ENCODE measurements at regions not wholly inside any gene's neighbourhood (a gene's known extent, or its start where the extent isn't known, plus 50 kb on each side); places are given as distances from the start of the nearest gene placed in this dataset.
"Not testable (repeated sequence)": the region's sequence is repeated elsewhere in the genome, so short reads cannot be mapped to it uniquely, and the experiment has no call there.

DNA sequence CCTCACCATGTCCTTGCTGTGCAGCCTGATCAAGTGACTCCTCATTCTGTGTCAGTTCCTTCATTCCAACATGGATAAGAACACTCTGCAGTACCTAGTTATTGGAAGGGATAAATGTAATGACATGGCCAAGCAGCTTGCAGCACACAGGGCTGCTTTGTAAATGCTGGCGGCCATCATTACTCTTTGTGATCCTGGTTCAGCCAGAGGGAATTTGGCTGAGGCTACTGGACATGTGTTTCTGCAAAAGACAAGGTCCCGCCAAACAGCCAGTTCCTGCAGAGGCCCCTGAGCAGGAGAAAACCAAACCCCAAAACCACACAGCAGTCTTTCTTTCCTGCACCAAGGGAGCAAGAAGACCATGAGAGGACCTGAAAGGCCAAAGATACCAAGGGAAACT, 495.8 kb downstream of the AJAP1 start:
- DNase-seq (ENCODE audit: low read depth, low spot score): no peak

DNA sequence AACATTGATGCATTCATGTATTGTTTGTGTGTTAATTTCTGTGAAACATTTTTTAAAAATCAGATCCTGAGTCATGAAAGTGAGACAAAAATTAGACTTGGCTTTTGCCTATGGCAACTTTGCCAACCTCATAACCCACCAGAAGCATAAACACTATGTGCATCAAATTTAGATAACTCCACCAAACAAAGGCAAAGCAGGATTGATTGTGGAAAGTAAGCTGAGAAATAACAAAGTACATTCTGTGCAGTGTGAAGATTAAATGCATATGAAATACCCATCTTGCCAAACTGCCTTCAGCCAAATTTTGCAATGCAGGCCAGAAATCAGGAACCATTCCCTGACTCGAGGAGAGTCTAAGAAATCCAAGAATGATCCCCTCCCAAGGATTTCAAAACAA, 493.4 kb downstream of the AJAP1 start:
- no peak for DNase-seq (ENCODE audit: low read depth, low spot score)

DNA sequence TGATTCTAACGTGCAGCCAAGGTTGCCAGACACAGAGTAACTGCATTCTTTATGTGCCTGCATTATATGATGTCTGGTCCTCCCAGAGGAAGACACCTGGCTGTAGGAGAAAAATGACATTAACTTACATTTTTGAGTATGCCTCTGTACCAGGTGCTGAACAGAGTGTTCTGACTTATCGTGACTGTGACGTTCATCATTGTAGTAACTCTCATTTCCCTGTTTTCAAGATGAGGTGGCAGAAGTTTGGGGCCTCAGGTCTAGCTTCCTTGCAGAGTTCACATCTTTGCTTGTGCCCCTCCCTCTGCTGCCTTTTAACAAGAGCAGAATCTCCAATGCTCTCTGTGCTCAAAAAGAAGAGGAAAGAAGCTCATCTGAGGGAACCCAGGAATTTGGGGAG, 488.0 kb downstream of the AJAP1 start:
- no peak for DNase-seq (ENCODE audit: low read depth, low spot score)

DNA sequence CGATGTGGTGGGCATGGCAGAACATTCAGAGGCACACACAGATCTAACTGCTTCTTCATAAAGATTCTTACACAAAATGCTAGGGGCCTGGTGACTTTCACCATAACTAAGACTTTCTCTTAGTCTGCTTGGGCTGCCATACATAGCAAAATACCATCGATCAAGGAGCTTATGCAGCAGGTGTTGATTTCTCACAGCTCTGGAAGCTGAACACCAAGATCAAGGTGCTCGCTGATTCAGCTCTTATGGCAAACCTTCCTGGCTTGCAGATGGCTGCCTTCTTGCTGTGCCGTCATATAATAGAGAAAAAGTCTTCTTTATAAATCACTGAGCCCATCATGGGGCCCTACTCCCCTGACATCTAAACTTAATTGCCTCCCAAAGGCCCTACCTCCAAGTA, 487.3 kb downstream of the AJAP1 start:
- DNase-seq (ENCODE audit: low read depth, low spot score): no peak

DNA sequence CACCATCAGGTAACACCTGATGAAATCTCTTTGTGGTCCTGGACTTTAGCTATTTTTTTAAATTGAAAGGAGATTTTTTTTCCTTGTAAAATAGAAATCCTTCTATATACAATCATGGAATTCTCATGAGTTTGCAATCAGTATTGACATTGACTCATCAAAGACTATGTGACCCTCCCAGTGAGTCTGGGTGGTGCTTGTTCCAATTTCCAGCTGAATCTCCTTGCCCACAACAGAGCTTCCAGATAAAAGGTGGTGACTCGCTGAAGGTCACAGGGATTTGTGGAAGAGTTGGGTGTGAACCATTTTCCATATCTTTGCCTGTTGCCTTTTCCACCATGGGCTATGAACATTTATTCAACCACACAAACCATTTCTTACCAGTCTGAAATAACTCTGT, 486.6 kb downstream of the AJAP1 start:
- no peak for DNase-seq (ENCODE audit: low read depth, low spot score)

DNA sequence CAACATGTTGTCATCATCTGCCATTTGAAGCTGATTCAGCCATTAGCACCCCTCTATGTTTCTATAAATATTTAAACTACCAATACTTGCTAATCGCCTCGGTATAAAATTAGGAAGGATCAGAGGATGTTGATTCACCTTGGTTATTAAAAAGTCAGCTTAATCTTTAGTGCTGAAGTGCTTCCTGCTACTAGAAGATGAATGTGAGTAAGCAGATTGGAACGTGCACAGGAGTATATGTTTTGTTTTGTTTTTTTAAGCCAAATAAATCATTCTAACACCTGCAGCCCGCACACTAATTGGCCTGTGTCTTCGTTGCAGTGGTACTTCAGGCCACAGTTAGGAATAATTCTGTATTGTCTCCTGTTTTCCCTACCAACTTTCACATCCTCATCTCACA, 485.7 kb downstream of the AJAP1 start:
- DNase-seq (ENCODE audit: low read depth, low spot score): no peak

DNA sequence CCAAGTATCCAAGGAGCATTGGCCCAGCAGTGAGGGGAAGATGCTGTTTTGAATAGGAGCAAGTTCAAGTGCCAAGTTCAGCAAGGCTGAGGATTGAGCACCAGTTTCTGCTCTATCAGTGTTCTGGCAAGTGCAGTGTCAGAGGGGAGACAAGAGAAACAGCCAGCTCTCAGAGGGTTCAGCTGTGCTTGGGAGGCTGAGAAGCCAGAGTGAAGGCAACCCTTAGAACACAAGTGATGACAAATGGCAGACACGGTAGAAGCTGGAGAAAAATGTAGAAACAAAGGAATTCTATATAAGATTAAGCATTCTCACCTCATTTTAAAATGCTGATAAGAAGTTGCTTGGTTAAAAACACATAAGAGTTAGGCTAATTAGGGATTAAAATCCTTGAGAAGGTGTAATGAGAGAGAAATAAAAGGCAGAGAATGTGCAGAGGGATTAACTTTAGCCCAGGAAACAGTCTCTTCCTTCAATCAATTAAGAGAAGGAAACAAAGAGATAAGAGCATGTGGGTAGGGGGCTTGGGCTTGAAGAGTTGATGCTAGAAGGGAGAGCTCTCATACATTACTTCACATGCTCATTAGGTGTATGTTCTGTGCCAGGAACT, 475.4 kb downstream of the AJAP1 start:
- DNase-seq (ENCODE audit: low read depth, low spot score): no peak

DNA sequence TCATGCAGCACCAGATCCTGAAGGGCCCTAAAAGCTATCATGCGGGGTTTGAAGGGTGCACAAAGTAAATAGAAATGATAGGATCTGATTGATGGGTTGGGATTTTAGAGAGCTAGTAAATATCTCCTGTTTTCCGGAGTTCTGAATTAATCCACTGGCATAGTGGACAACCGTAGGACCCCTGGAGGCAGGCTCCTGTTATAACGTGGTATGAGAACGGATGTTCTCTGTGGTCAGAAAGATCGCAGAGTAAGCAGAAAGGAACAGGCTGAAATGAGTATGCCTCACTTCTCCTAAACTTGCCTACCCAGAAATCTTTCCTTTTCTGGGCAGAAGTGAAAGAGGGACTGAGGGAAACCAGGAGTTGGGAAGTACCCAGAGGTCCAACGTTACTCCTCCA, 470.8 kb downstream of the AJAP1 start:
- DNase-seq (ENCODE audit: low read depth, low spot score): no peak

DNA sequence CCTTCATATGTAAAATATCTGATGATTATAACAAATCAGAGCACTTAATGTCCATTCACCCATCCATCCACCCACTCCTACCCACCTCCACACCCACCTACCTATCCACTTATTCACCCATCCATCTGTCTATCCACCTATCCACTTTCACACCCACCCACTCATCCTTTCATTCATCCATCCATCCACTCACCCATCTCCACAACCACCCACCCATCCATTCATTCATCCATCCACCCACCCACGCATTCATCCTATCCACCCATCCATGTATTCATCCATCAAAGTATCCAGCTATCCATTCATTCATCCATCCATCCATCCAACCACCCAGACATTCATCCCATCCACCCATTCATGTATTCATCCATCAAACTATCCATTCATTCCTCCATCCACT, 466.1 kb downstream of the AJAP1 start:
- no peak for DNase-seq (ENCODE audit: low read depth, low spot score)

DNA sequence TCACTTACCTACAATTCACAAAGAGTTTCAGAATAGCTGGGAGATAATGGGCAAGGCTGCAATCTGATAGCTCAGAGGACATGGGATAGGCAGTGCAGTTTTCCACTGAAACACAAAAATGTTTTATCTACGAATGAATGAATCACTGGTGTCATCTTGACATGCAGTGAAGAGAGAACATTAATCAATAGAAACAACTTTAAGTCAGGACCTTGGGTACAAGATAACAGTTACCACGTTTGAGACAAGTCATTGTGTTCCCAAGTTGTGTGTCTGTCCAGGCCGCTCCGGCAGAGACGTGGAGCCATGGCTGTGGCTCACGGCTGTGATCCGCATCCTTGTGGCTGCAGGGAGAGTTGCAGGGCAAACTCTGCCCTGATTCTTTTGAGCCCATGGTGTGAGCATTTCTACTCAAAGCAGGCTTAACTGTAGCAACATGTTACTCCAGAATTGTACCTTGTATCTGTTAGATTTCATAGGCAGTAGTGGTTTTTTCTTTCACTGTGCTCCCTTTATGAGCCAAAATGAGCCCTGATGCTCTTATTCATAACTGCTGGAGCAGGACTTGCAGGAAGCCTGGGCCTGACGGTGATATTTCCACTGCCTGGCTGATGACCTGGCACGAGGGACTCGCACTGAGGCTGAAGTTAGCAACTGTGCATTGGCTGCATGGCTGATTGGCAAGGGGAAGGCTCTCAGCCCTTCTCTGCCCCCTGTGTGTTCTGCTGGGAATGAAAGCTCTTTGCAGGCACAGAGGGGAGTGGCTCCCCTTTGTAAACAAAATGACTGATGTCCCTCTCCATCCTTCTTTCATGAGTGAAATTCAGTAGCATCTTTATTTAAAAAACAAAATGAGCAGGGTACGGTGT, 465.2 kb downstream of the AJAP1 start:
- no peak for DNase-seq (ENCODE audit: low read depth, low spot score)

DNA sequence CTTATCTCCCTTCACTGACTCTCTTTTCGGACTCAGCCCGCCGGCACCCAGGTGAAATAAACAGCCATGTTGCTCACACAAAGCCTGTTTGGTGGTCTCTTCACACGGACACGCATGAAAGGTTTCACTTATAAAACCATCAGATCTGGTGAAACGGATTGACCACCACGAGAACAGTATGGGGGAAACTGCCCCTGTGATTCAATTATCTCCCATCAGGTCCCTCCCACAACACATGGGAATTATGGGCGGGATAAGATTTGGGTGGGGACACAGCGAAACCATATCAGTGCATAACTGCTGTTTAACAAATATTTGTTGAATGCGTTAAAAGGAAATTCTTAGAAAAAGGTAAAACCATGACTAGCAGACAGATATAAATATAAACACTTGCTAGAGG, 464.4 kb downstream of the AJAP1 start:
- DNase-seq (ENCODE audit: low read depth, low spot score): not testable (repeated sequence)

DNA sequence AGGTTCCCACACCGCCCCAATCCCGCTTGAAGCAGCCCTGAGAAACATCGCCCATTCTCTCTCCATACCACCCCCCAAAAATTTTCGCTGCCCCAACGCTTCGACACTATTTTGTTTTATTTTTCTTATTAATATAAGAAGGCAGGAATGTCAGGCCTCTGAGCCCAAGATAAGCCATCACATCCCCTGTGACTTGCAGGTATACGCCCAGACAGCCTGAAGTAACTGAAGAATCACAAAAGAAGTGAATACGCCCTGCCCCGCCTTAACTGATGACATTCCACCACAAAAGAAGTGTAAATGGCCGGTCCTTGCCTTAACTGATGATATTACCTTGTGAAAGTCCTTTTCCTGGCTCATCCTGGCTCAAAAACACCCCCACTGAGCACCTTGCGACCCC, 463.9 kb downstream of the AJAP1 start:
- DNase-seq (ENCODE audit: low read depth, low spot score): not testable (repeated sequence)

DNA sequence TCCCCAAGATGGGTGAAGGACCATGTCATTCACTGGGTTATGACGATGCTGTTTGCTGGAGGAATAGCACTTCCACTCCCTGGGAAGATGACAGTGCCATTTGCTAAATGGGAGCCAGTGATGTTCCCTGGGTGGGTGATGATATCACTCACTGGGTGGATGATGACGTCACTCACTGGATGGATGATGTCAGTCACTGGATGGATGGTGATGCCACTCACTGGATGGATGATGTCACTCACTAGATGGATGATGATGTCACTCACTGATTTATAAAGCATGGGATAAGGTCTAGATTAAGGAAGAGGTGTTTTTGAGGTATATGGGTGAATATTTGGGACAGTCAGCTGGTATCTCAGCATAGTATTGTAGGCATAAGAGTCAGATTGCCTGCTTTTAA, 457.2 kb downstream of the AJAP1 start:
- DNase-seq (ENCODE audit: low read depth, low spot score): no peak

DNA sequence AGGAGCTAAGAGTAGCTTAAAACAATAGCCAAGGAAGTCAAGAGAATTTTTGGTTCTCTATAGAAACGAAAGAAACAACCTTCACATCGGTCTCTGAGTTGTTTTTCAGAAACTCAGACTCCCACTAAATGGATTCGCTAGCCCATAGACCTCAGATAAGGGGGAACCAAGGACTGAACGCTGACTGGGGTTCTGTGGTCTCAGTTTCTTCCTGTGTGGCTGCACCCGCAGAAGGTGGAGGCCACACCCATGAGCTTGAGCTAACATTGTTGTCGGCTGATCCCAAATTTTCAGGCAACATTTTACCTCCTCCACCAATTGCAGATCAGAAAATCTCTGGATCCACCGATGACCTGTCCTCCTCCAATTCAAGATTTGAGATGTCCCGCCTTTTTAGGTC, 456.1 kb downstream of the AJAP1 start:
- DNase-seq (ENCODE audit: low read depth, low spot score): no peak

DNA sequence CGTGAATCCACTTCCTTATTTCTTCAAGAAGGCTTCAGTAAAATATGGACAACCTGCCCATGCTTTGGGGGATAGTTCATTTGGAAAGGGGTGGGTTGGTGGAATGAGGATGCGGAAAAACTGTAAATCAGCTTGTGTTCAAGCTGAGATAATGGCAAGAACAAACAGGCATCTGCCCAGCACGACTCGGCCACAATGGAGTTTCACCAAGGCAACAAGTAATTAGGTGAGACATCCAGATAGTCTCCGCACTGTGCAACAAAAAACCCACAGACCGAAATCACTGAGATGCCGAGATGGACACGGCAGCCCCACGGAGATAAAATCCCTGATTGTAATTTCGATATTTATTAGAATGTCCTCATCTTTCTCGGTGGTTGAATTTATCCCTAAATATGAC, 455.2 kb downstream of the AJAP1 start:
- DNase-seq (ENCODE audit: low read depth, low spot score): no peak

DNA sequence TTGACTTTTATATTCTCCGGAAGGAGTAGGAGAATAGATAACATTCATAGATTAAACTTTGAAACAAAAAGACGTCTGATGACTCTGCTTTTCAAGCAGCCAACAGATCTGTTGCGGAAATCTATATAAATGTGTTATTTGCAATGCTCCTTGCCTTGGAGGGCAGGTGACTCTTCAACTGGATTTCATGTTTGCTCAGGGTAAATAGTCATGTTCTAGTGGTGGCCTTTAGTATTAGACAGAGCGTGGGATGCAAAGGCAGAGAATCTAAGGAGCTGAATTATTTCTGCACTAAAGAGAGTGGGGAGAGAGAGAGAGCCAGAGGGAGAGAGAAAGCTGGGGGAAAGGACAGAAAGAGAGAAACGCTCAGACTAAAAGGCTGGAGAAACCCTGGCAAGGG, 454.3 kb downstream of the AJAP1 start:
- no peak for DNase-seq (ENCODE audit: low read depth, low spot score)

DNA sequence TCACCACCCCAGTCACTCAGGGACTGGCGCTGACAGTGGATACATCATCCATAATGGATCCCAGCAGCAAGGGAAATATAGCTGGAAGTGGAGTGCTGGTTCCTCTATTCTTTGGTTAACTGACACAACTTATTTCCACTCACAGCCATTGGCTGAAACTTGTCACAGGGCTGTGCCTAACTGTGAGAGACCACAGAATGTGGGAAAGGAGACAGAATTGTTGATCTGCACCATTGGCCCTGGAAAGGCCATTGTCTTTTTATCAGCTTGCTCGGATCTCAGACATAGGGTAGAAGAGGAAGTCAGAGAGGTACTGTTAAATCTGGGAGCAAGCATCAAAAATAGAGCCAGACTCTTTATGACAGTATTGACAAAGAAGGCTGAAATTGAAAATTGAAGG, 451.3 kb downstream of the AJAP1 start:
- DNase-seq (ENCODE audit: low read depth, low spot score): no peak

DNA sequence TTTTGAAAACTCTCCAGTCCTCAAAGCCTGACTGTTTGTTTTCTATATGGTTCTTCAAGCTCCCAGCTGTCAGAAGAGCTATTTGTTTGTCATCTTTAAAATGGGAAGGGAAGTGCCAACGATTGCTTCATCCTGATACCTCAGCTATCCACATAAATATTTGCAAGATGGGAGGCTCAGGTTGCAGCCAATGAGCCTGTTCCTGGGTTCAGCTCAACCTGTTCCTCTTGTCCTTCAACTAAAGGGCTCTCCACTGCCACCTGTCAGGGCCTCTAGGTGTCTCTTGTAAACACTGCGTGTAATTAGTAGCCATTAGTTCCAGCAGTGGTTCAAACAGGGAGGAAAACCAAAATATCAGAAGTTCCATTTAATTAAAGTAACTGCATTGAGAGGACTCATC, 445.1 kb downstream of the AJAP1 start:
- no peak for DNase-seq (ENCODE audit: low read depth, low spot score)

DNA sequence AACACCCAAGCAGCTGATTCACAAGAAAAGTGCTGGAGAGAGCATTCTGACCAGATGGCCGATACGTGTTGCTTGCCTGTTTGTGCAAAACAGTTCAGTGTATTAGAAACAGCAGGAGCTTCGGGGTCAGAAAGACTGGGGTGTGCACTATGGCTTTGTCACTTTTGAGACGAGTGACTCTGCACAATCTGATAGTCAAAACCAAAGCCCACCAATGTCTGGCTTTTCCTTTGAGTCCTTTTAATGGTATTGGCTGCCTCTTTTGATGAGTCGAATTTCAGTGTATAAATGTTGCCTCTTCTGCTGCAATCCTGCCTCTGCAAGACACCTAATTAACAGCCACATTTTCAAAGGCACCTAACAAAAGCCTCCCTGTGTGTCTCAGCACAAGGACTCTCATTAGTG, 444.6 kb downstream of the AJAP1 start:
- no peak for DNase-seq (ENCODE audit: low read depth, low spot score)

DNA sequence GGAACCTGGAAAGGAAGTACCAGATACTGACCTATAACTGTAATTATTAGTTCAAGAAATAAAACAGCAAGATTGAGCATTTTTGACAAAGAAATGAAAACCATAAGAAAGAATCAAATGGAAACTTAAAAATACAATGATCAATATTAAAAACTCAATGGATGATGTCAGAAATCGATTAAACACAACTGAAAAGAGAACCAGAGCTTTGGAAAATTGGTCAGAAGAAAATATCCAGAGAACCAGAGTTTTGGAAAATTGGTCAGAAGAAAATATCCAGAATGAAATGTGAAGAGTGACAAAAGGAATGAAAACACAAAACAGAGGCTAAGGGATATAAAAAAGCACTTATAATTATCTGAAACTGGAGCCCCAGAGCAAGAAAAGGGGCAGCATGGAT, 438.6 kb downstream of the AJAP1 start:
- no peak for DNase-seq (ENCODE audit: low read depth, low spot score)

DNA sequence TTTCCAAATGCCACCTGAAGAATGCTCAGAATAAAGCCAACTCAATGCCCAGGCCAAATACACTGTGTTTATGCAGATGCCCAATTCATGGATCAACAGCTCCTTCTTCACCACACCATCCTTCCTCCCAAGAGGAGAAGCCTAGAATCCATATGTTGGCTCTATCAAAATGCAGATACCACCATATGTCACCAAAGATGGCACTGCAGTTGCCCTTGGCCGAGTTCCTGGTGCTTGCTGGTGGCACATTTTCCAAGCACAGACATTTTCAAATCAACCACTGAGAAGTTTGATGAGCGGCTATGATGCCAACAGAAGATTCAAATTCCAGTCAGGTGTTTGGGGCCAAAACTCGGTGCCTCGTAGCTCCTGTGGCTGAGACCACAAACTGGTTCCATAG, 430.3 kb downstream of the AJAP1 start:
- no peak for DNase-seq (ENCODE audit: low read depth, low spot score)

DNA sequence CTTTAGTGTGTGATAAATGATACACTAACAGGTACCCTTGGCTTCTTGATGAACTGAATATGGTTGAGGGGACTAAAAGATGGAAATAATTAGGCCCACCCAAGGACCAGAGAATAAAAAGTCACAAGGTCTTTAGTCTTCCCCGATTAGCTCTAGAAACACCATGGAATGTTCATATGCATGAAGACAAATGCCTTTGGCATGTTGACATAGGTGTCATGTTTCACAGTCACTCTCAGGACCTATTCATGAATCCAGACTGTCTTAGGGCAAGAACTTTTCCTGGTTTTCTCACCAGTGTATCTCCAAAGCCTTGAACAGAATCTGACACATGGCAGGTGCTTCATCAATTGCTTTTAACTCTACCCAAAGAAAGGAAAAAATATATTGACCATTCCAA, 412.8 kb downstream of the AJAP1 start:
- no peak for DNase-seq (ENCODE audit: low read depth, low spot score)

DNA sequence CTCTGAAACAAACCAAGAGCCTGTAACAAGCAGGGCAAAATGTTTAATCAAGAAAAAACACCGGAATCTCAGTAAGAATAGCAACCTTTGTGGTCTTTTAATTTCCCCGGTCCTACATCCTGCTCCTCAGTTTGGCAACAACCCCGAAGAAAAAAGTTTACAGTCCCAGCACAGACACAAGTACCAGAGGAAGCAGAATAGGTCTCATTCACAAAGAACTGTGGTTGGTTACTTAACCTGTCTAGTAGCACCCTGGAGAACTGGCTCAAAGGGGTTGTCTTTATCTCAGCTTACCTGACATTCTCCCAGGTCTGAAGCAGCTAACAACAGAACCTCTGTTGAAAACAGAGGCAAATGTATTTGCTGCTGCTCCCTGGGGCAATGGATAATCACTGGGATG, 399.3 kb downstream of the AJAP1 start:
- DNase-seq (ENCODE audit: low read depth, low spot score): no peak

DNA sequence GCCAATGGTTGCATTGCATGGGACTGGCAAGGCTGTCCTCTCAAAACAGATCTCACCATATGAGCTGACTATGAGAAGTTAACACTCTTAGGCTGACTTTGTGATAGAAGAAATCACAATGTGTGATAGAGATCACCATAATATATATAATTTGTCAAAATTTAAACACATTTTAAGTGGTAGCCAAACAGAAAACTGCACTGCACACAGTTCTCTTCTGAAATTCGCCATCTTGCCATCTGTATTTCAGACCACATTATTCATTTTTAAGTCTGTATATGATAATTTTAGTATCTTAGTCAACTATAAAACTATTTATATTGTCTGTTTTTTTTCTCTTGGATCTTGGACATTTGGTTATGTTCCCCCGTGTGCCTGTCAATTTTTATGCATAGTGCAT, 374.7 kb downstream of the AJAP1 start:
- DNase-seq (ENCODE audit: low read depth, low spot score): no peak
